GM19324 (cell line): ENCODE measurements at regions not wholly inside any gene's neighbourhood (a gene's known extent, or its start where the extent isn't known, plus 50 kb on each side); places are given as distances from the start of the nearest gene placed in this dataset.

Experiments
- ATAC-seq: cut with Tn5 transposase; IDR thresholded peaks from one replicate; pipeline ENCODE4 v1.9.1; 2021; ENCODE audit warnings: mild to moderate bottlenecking, moderate library complexity; ENCODE audit not compliant: unreplicated experiment, low FRiP score

GRCh38 chr10:52526251-52526823 is 212.3 kb downstream of the DKK1 start:
- no peak for ATAC-seq

GRCh38 chr10:52532650-52533290 is 218.7 kb downstream of the DKK1 start:
- no peak for ATAC-seq

GRCh38 chr10:52533986-52534385 is 219.9 kb downstream of the DKK1 start:
- ATAC-seq: no peak

GRCh38 chr10:52539463-52539862 is 225.4 kb downstream of the DKK1 start:
- ATAC-seq: no peak

- ATAC-seq: no peak
These were observed 226.5 kb downstream of the DKK1 start for GRCh38 chr10:52540479-52540984.

GRCh38 chr10:52541006-52541473 is 227.0 kb downstream of the DKK1 start:
- ATAC-seq: no peak

GRCh38 chr10:52542906-52543305 is 228.8 kb downstream of the DKK1 start:
- no peak for ATAC-seq

- no peak for ATAC-seq
These were observed 221.5 kb downstream of the MBL2 start for GRCh38 chr10:52551046-52551445.

- ATAC-seq: no peak
These were observed 214.5 kb downstream of the MBL2 start for GRCh38 chr10:52558090-52558489.

GRCh38 chr10:52561322-52561721 is 211.3 kb downstream of the MBL2 start:
- ATAC-seq: no peak

- no peak for ATAC-seq
These were observed 209.2 kb downstream of the MBL2 start for GRCh38 chr10:52563360-52563759.

GRCh38 chr10:52566471-52567246 is 205.9 kb downstream of the MBL2 start:
- no peak for ATAC-seq

GRCh38 chr10:52567247-52567580 is 205.4 kb downstream of the MBL2 start:
- ATAC-seq: no peak

GRCh38 chr10:52568309-52568708 is 204.3 kb downstream of the MBL2 start:
- ATAC-seq: no peak

GRCh38 chr10:52570490-52570889 is 202.1 kb downstream of the MBL2 start:
- ATAC-seq: no peak

GRCh38 chr10:52571018-52571417 is 201.6 kb downstream of the MBL2 start:
- no peak for ATAC-seq

- ATAC-seq: no peak
These were observed 200.9 kb downstream of the MBL2 start for GRCh38 chr10:52571516-52572182.

- ATAC-seq: no peak
These were observed 199.2 kb downstream of the MBL2 start for GRCh38 chr10:52573347-52573746.

GRCh38 chr10:52574697-52575096 is 197.9 kb downstream of the MBL2 start:
- no peak for ATAC-seq

- no peak for ATAC-seq
These were observed 195.5 kb downstream of the MBL2 start for GRCh38 chr10:52577047-52577446.

- ATAC-seq: no peak
These were observed 193.6 kb downstream of the MBL2 start for GRCh38 chr10:52578871-52579405.
